ENCODE measurements at regions not wholly inside any gene's neighbourhood (a gene's known extent, or its start where the extent isn't known, plus 50 kb on each side); places are given as distances from the start of the nearest gene placed in this dataset.
A peak's percentile ranks its signal among the peaks of the same experiment; 100 is the strongest.
"Not testable (repeated sequence)": the region's sequence is repeated elsewhere in the genome, so short reads cannot be mapped to it uniquely, and the experiment has no call there.

- DNase-seq (ENCODE audit: low read depth), result no peak
Observed at GRCh38 chr13:33554919-33555791, 262.8 kb upstream of the RFC3 start.

- DNase-seq (ENCODE audit: low read depth), result no peak
Observed at GRCh38 chr13:33556828-33557227, 261.1 kb upstream of the RFC3 start.

GRCh38 chr13:33560726-33561125 is 257.2 kb upstream of the RFC3 start:
- no peak for DNase-seq (ENCODE audit: low read depth)

GRCh38 chr13:33561627-33562026 is 256.3 kb upstream of the RFC3 start:
- DNase-seq (ENCODE audit: low read depth), result no peak

- no peak for DNase-seq (ENCODE audit: low read depth)
Observed at GRCh38 chr13:33571618-33572017, 246.3 kb upstream of the RFC3 start.

- DNase-seq (ENCODE audit: low read depth), result not testable (repeated sequence)
Observed at GRCh38 chr13:33572322-33572721, 245.6 kb upstream of the RFC3 start.

- no peak for DNase-seq (ENCODE audit: low read depth)
Observed at GRCh38 chr13:33575378-33575777, 242.6 kb upstream of the RFC3 start.

GRCh38 chr13:33577007-33577406 is 240.9 kb upstream of the RFC3 start:
- DNase-seq (ENCODE audit: low read depth), result no peak

- DNase-seq (ENCODE audit: low read depth), result no peak
Observed at GRCh38 chr13:33578786-33579185, 239.2 kb upstream of the RFC3 start.

- DNase-seq (ENCODE audit: low read depth), result no peak
Observed at GRCh38 chr13:33582121-33582520, 235.8 kb upstream of the RFC3 start.

- DNase-seq (ENCODE audit: low read depth), result no peak
Observed at GRCh38 chr13:33583398-33583797, 234.6 kb upstream of the RFC3 start.

GRCh38 chr13:33590936-33591335 is 227.0 kb upstream of the RFC3 start:
- DNase-seq (ENCODE audit: low read depth), result no peak

- DNase-seq (ENCODE audit: low read depth), result no peak
Observed at GRCh38 chr13:33606692-33607091, 211.3 kb upstream of the RFC3 start.

- peak; percentile 36 for DNase-seq (ENCODE audit: low read depth)
Observed at GRCh38 chr13:33610438-33611120, 207.4 kb upstream of the RFC3 start.

- DNase-seq (ENCODE audit: low read depth), result no peak
Observed at GRCh38 chr13:33611121-33611805, 206.7 kb upstream of the RFC3 start.

GRCh38 chr13:33612641-33613638 is 205.0 kb upstream of the RFC3 start:
- no peak for DNase-seq (ENCODE audit: low read depth)

- DNase-seq (ENCODE audit: low read depth), result no peak
Observed at GRCh38 chr13:33615436-33615835, 202.5 kb upstream of the RFC3 start.

- no peak for DNase-seq (ENCODE audit: low read depth)
Observed at GRCh38 chr13:33616130-33616529, 201.8 kb upstream of the RFC3 start.

GRCh38 chr13:33617055-33617454 is 200.9 kb upstream of the RFC3 start:
- DNase-seq (ENCODE audit: low read depth), result no peak

GRCh38 chr13:33624253-33624652 is 193.7 kb upstream of the RFC3 start:
- DNase-seq (ENCODE audit: low read depth), result no peak

GRCh38 chr13:33624740-33625139 is 193.2 kb upstream of the RFC3 start:
- DNase-seq (ENCODE audit: low read depth), result no peak

GRCh38 chr13:33626407-33626806 is 191.5 kb upstream of the RFC3 start:
- DNase-seq (ENCODE audit: low read depth), result no peak

Data from T-helper 22 cell (primary cell).